ENCODE measurements at regions not wholly inside any gene's neighbourhood (a gene's known extent, or its start where the extent isn't known, plus 50 kb on each side); places are given as distances from the start of the nearest gene placed in this dataset.

DNA sequence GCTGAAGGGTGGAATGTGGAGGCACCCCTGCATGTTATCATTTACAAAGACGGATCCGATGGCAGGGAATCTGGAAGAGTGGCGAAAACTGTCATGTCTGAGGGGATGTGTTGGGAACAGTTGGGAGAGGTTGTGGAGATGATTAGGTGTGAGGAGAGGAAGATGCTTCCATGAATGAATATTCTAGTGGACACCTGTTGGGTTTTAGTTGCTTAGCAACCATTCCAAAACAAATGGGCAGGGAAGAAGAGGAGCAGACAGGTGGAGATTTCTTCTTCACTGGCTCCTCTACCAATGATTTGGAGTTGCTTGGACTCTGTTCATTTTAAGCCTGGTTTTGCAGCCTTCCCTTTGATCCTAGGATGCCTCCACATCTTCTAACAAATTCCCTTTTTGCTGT, 465.3 kb upstream of the CLINT1 start:
- Histone ChIP-seq H3K23ac (ENCODE audit: low read length in 2 of 2) (no peak overlapping the region), H2BK12ac (ENCODE audit: low read length in 2 of 2) (no peak overlapping the region), H3K4me2 (ENCODE audit: low read length, poor library complexity, severe bottlenecking) (no peak overlapping the region), H3K9ac (ENCODE audit: low read length) (no peak overlapping the region), H3K4ac (ENCODE audit: low read depth in 1 of 2, low read length in 2 of 2) (no peak overlapping the region), H2AFZ (ENCODE audit: low read depth, low read length) (no peak overlapping the region), H2BK5ac (ENCODE audit: low read depth, low read length, poor library complexity, severe bottlenecking) (no peak overlapping the region), H4K91ac (ENCODE audit: low read length) (no peak overlapping the region), H3K27me3 (ENCODE audit: control insufficient read depth in 1 of 2, insufficient read depth in 1 of 2, low read length in 2 of 2) (no peaks in the 10 kb centered on the region), H3K79me1 (replicated peaks; ENCODE audit: low read length, poor library complexity, severe bottlenecking) (no peaks in the 10 kb centered on the region), H3K4me3 (ENCODE audit: insufficient read depth in 1 of 2, low read depth in 1 of 2, low read length in 2 of 2) (no peak overlapping the region), H4K8ac (ENCODE audit: low read length) (no peak overlapping the region), H2BK120ac (ENCODE audit: low read depth, low read length) (no peak overlapping the region), H3K14ac (ENCODE audit: low read length in 2 of 2) (no peak overlapping the region), H3K9me3 (ENCODE audit: control insufficient read depth, low read length) (no peaks in the 10 kb centered on the region), H2BK15ac (ENCODE audit: low read depth, poor library complexity, severe bottlenecking) (no peak overlapping the region), H3K4me1 (ENCODE audit: control insufficient read depth, insufficient read depth, low read depth, low read length) (no peaks in the 10 kb centered on the region), H2AK5ac (ENCODE audit: low read length, severe bottlenecking) (no peak overlapping the region), H3K18ac (ENCODE audit: low read depth in 1 of 2, low read length in 2 of 2) (no peak overlapping the region), H3K27ac (ENCODE audit: low read length, poor library complexity, severe bottlenecking) (no peak overlapping the region), H3K36me3 (ENCODE audit: control insufficient read depth in 1 of 2, insufficient read depth in 2 of 2, low read depth in 1 of 2, low read length in 2 of 2) (no peaks in the 10 kb centered on the region)
- WGBS, result 90% methylated on average over 3 of the region's 3 CpGs
- no peak for DNase-seq

DNA sequence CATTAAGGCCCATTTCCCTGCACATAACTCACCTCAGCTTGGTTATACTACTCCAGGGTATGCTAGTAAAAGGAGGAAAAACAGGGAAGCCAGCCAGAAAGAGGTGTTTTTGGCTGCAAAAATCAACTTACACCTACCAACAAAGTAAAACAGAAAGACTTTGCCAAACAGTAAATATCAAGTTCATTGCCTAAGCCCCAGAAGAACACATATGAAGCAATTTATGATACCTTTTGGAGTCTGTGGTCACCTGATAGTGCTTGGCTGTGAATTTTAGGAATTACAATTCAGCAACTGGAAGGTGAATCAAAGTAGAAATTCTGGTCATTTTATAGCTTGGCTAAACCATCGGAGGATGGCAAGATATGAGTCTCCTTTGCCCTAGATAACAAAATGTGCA, 463.7 kb upstream of the CLINT1 start:
- no peaks in the 10 kb centered on the region for H3K9me3 ChIP-seq (ENCODE audit: control insufficient read depth, low read length)
- no peak overlapping the region for H2BK15ac ChIP-seq (ENCODE audit: low read depth, poor library complexity, severe bottlenecking)
- no peak overlapping the region for H3K4ac ChIP-seq (ENCODE audit: low read depth in 1 of 2, low read length in 2 of 2)
- H3K23ac ChIP-seq (ENCODE audit: low read length in 2 of 2), result no peak overlapping the region
- no peak overlapping the region for H3K18ac ChIP-seq (ENCODE audit: low read depth in 1 of 2, low read length in 2 of 2)
- H3K14ac ChIP-seq (ENCODE audit: low read length in 2 of 2), result no peak overlapping the region
- H4K8ac ChIP-seq (ENCODE audit: low read length), result no peak overlapping the region
- no peaks in the 10 kb centered on the region for H3K27me3 ChIP-seq (ENCODE audit: control insufficient read depth in 1 of 2, insufficient read depth in 1 of 2, low read length in 2 of 2)
- H3K9ac ChIP-seq (ENCODE audit: low read length), result no peak overlapping the region
- no peaks in the 10 kb centered on the region for H3K79me1 ChIP-seq (replicated peaks; ENCODE audit: low read length, poor library complexity, severe bottlenecking)
- H2AFZ ChIP-seq (ENCODE audit: low read depth, low read length), result no peak overlapping the region
- H2AK5ac ChIP-seq (ENCODE audit: low read length, severe bottlenecking), result no peak overlapping the region
- WGBS, result 100% methylated on average over 1 of the region's 1 CpG
- no peak overlapping the region for H2BK12ac ChIP-seq (ENCODE audit: low read length in 2 of 2)
- H2BK5ac ChIP-seq (ENCODE audit: low read depth, low read length, poor library complexity, severe bottlenecking), result no peak overlapping the region
- H3K27ac ChIP-seq (ENCODE audit: low read length, poor library complexity, severe bottlenecking), result no peak overlapping the region
- no peaks in the 10 kb centered on the region for H3K36me3 ChIP-seq (ENCODE audit: control insufficient read depth in 1 of 2, insufficient read depth in 2 of 2, low read depth in 1 of 2, low read length in 2 of 2)
- no peaks in the 10 kb centered on the region for H3K4me1 ChIP-seq (ENCODE audit: control insufficient read depth, insufficient read depth, low read depth, low read length)
- H3K4me2 ChIP-seq (ENCODE audit: low read length, poor library complexity, severe bottlenecking), result no peak overlapping the region
- no peak overlapping the region for H2BK120ac ChIP-seq (ENCODE audit: low read depth, low read length)
- H4K91ac ChIP-seq (ENCODE audit: low read length), result no peak overlapping the region
- no peak overlapping the region for H3K4me3 ChIP-seq (ENCODE audit: insufficient read depth in 1 of 2, low read depth in 1 of 2, low read length in 2 of 2)
- DNase-seq, result no peak

DNA sequence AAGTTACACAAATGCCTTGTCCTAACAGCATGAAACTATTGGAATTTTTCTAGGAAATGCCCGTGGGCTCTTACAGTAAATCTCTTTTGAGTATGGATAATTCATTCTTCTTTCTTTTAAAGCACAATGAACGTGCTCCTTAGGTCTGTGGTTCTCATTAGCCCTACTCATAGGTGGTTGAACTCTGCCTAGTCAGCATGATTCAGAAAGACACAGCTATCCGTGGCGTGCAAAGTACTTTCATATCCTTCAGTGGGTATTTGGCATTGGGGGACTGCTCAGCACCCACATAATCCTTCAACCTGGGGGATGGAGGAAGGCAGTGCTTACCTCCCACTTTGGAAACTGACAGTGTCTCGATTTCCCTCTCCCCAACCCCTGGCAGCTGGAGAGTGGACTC, 462.0 kb upstream of the CLINT1 start:
- Histone ChIP-seq H3K27me3 (ENCODE audit: control insufficient read depth in 1 of 2, insufficient read depth in 1 of 2, low read length in 2 of 2) (no peaks in the 10 kb centered on the region), H2BK120ac (ENCODE audit: low read depth, low read length) (no peak overlapping the region), H3K79me1 (replicated peaks; ENCODE audit: low read length, poor library complexity, severe bottlenecking) (no peaks in the 10 kb centered on the region), H3K36me3 (ENCODE audit: control insufficient read depth in 1 of 2, insufficient read depth in 2 of 2, low read depth in 1 of 2, low read length in 2 of 2) (no peaks in the 10 kb centered on the region), H3K23ac (ENCODE audit: low read length in 2 of 2) (no peak overlapping the region), H2BK12ac (ENCODE audit: low read length in 2 of 2) (no peak overlapping the region), H3K27ac (ENCODE audit: low read length, poor library complexity, severe bottlenecking) (no peak overlapping the region), H3K9ac (ENCODE audit: low read length) (no peak overlapping the region), H3K4me1 (ENCODE audit: control insufficient read depth, insufficient read depth, low read depth, low read length) (no peaks in the 10 kb centered on the region), H2BK15ac (ENCODE audit: low read depth, poor library complexity, severe bottlenecking) (no peak overlapping the region), H4K8ac (ENCODE audit: low read length) (no peak overlapping the region), H3K4me2 (ENCODE audit: low read length, poor library complexity, severe bottlenecking) (no peak overlapping the region), H4K91ac (ENCODE audit: low read length) (no peak overlapping the region), H2AK5ac (ENCODE audit: low read length, severe bottlenecking) (no peak overlapping the region), H3K4me3 (ENCODE audit: insufficient read depth in 1 of 2, low read depth in 1 of 2, low read length in 2 of 2) (no peak overlapping the region), H2BK5ac (ENCODE audit: low read depth, low read length, poor library complexity, severe bottlenecking) (no peak overlapping the region), H2AFZ (ENCODE audit: low read depth, low read length) (no peak overlapping the region), H3K4ac (ENCODE audit: low read depth in 1 of 2, low read length in 2 of 2) (no peak overlapping the region), H3K14ac (ENCODE audit: low read length in 2 of 2) (no peak overlapping the region), H3K18ac (ENCODE audit: low read depth in 1 of 2, low read length in 2 of 2) (no peak overlapping the region), H3K9me3 (ENCODE audit: control insufficient read depth, low read length) (no peaks in the 10 kb centered on the region)
- WGBS, result 81% methylated on average over 5 of the region's 5 CpGs
- no peak for DNase-seq

DNA sequence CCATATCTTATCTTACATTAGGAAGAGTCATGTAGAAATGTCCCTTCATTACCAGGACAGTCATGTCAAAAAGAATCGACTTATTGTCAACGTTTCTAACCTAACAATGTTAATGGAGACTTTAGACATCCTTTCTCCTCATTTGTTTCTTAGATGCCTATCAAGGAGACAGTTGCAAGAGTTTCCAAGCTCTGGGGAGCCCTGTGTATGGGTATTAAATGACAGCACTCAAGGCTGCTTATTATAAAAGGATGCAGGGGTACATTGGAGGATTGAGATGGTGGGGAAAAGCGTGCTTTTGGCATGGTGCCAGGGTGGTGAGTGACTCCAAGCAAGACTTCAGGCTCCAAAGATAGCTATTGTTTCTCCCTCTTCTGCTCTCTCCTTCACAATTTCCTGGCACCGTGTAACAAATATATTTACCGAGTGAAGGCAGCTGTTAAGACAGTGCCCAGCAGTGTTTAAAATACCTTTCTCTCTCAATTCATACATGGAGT, 461.3 kb upstream of the CLINT1 start:
- Histone ChIP-seq H3K4me1 (ENCODE audit: control insufficient read depth, insufficient read depth, low read depth, low read length) (no peaks in the 10 kb centered on the region), H4K8ac (ENCODE audit: low read length) (no peak overlapping the region), H4K91ac (ENCODE audit: low read length) (no peak overlapping the region), H3K18ac (ENCODE audit: low read depth in 1 of 2, low read length in 2 of 2) (no peak overlapping the region), H2BK12ac (ENCODE audit: low read length in 2 of 2) (no peak overlapping the region), H3K9me3 (ENCODE audit: control insufficient read depth, low read length) (no peaks in the 10 kb centered on the region), H2BK15ac (ENCODE audit: low read depth, poor library complexity, severe bottlenecking) (no peak overlapping the region), H3K23ac (ENCODE audit: low read length in 2 of 2) (no peak overlapping the region), H3K4ac (ENCODE audit: low read depth in 1 of 2, low read length in 2 of 2) (no peak overlapping the region), H2AFZ (ENCODE audit: low read depth, low read length) (no peak overlapping the region), H3K27ac (ENCODE audit: low read length, poor library complexity, severe bottlenecking) (no peak overlapping the region), H3K79me1 (replicated peaks; ENCODE audit: low read length, poor library complexity, severe bottlenecking) (no peaks in the 10 kb centered on the region), H2BK5ac (ENCODE audit: low read depth, low read length, poor library complexity, severe bottlenecking) (no peak overlapping the region), H3K27me3 (ENCODE audit: control insufficient read depth in 1 of 2, insufficient read depth in 1 of 2, low read length in 2 of 2) (no peaks in the 10 kb centered on the region), H2BK120ac (ENCODE audit: low read depth, low read length) (no peak overlapping the region), H3K14ac (ENCODE audit: low read length in 2 of 2) (no peak overlapping the region), H3K9ac (ENCODE audit: low read length) (no peak overlapping the region), H3K4me3 (ENCODE audit: insufficient read depth in 1 of 2, low read depth in 1 of 2, low read length in 2 of 2) (no peak overlapping the region), H3K36me3 (ENCODE audit: control insufficient read depth in 1 of 2, insufficient read depth in 2 of 2, low read depth in 1 of 2, low read length in 2 of 2) (no peaks in the 10 kb centered on the region), H3K4me2 (ENCODE audit: low read length, poor library complexity, severe bottlenecking) (no peak overlapping the region), H2AK5ac (ENCODE audit: low read length, severe bottlenecking) (no peak overlapping the region)
- WGBS, result 96% methylated on average over 5 of the region's 5 CpGs
- no peak for DNase-seq

Data from mesenchymal stem cell (in vitro differentiated cells and primary cell).